ENCODE measurements at regions not wholly inside any gene's neighbourhood (a gene's known extent, or its start where the extent isn't known, plus 50 kb on each side); places are given as distances from the start of the nearest gene placed in this dataset.

- Histone ChIP-seq H3K9me3 (no peaks in the 10 kb centered on the region; the same call in 1 of the 2 replicates), H3K27me3 (replicated peaks; ENCODE audit: control insufficient read depth, insufficient read depth, low read length) (peaks cover 2% of the 10 kb centered on the region; the same call in 1 of the 2 replicates), H3K4me1 (no peaks in the 10 kb centered on the region), H3K36me3 (ENCODE audit: control insufficient read depth, insufficient read depth, low read length) (no peaks in the 10 kb centered on the region), H3K4me3 (ENCODE audit: low read depth, low read length) (no peak overlapping the region)
- CTCF ChIA-PET: no interaction called here
- no peaks in the 10 kb centered on the region for H3K4me1 Mint-ChIP-seq (ENCODE audit: low read depth, unreplicated experiment)
- H3K27ac Mint-ChIP-seq (ENCODE audit: unreplicated experiment): no peak overlapping the region
- TF ChIP-seq CTCF (IDR thresholded peaks at IDR 0.05; ENCODE audit: insufficient read depth in 1 of 2, low read depth in 1 of 2, low read length in 1 of 2, severe bottlenecking in 1 of 2, unreplicated experiment in 1 of 2): no peak
- H3K4me3 Mint-ChIP-seq (ENCODE audit: unreplicated experiment): no peak overlapping the region
- H3K27me3 Mint-ChIP-seq (ENCODE audit: insufficient read depth, unreplicated experiment): peaks cover 26% of the 10 kb centered on the region
- H3K36me3 Mint-ChIP-seq (ENCODE audit: insufficient read depth, unreplicated experiment): no peaks in the 10 kb centered on the region
- POLR2A ChIA-PET: no interaction called here
- intact Hi-C loops (cut with micrococcal nuclease; ENCODE audit: unreplicated experiment): no loop called here
- no peaks in the 10 kb centered on the region for H3K9me3 Mint-ChIP-seq (ENCODE audit: unreplicated experiment)
- DNase-seq: no peak
- BruUV-seq (replicated peaks): no TSS peak
Observed at GRCh38 chr2:175293776-175294175, 112.3 kb upstream of the ATP5MC3 start.

- Histone ChIP-seq H3K27me3 (replicated peaks; ENCODE audit: control insufficient read depth, insufficient read depth, low read length) (peaks cover 2% of the 10 kb centered on the region; the same call in 1 of the 2 replicates), H3K9me3 (no peaks in the 10 kb centered on the region; the same call in 1 of the 2 replicates), H3K4me3 (ENCODE audit: low read depth, low read length) (no peak overlapping the region), H3K36me3 (ENCODE audit: control insufficient read depth, insufficient read depth, low read length) (no peaks in the 10 kb centered on the region), H3K4me1 (no peaks in the 10 kb centered on the region)
- no peak overlapping the region for H3K4me3 Mint-ChIP-seq (ENCODE audit: unreplicated experiment)
- no TSS peak for BruUV-seq (replicated peaks)
- no peak for DNase-seq
- peaks cover 32% of the 10 kb centered on the region for H3K27me3 Mint-ChIP-seq (ENCODE audit: insufficient read depth, unreplicated experiment)
- no peak for TF ChIP-seq CTCF (IDR thresholded peaks at IDR 0.05; ENCODE audit: insufficient read depth in 1 of 2, low read depth in 1 of 2, low read length in 1 of 2, severe bottlenecking in 1 of 2, unreplicated experiment in 1 of 2)
- POLR2A ChIA-PET: no interaction called here
- H3K4me1 Mint-ChIP-seq (ENCODE audit: low read depth, unreplicated experiment): no peaks in the 10 kb centered on the region
- CTCF ChIA-PET: no interaction called here
- intact Hi-C loops (cut with micrococcal nuclease; ENCODE audit: unreplicated experiment): no loop called here
- H3K27ac Mint-ChIP-seq (ENCODE audit: unreplicated experiment): no peak overlapping the region
- H3K9me3 Mint-ChIP-seq (ENCODE audit: unreplicated experiment): no peaks in the 10 kb centered on the region
- H3K36me3 Mint-ChIP-seq (ENCODE audit: insufficient read depth, unreplicated experiment): no peaks in the 10 kb centered on the region
Observed at GRCh38 chr2:175293195-175293594, 111.7 kb upstream of the ATP5MC3 start.

- no peaks in the 10 kb centered on the region for H3K27me3 ChIP-seq (replicated peaks; ENCODE audit: control insufficient read depth, insufficient read depth, low read length)
- no peak overlapping the region for H3K4me3 ChIP-seq (ENCODE audit: low read depth, low read length)
- POLR2A ChIA-PET: no interaction called here
- peaks cover 12% of the 10 kb centered on the region for H3K27me3 Mint-ChIP-seq (ENCODE audit: insufficient read depth, unreplicated experiment)
- H3K36me3 ChIP-seq (ENCODE audit: control insufficient read depth, insufficient read depth, low read length): no peaks in the 10 kb centered on the region
- no peaks in the 10 kb centered on the region for H3K4me1 Mint-ChIP-seq (ENCODE audit: low read depth, unreplicated experiment)
- H3K4me3 Mint-ChIP-seq (ENCODE audit: unreplicated experiment): no peak overlapping the region
- CTCF ChIA-PET: interaction anchor here (0.6 to 2.2 kb wide), 2 partner anchors 79 to 1492 kb away, joined by 3 to 12 read pairs; no protein-coding TSS in a partner anchor
- H3K36me3 Mint-ChIP-seq (ENCODE audit: insufficient read depth, unreplicated experiment): no peaks in the 10 kb centered on the region
- BruUV-seq (replicated peaks): no TSS peak
- H3K9me3 Mint-ChIP-seq (ENCODE audit: unreplicated experiment): no peaks in the 10 kb centered on the region
- DNase-seq: no peak
- H3K27ac Mint-ChIP-seq (ENCODE audit: unreplicated experiment): no peak overlapping the region
- TF ChIP-seq CTCF (IDR thresholded peaks at IDR 0.05; ENCODE audit: insufficient read depth in 1 of 2, low read depth in 1 of 2, low read length in 1 of 2, severe bottlenecking in 1 of 2, unreplicated experiment in 1 of 2): no peak
- no peaks in the 10 kb centered on the region for H3K4me1 ChIP-seq
- intact Hi-C loops (cut with micrococcal nuclease; ENCODE audit: unreplicated experiment): loop anchor here (1.0 kb wide), 4 partner anchors 32 to 252 kb away; no protein-coding TSS in a partner anchor
- no peaks in the 10 kb centered on the region for H3K9me3 ChIP-seq
Observed at GRCh38 chr2:175282886-175283285, 101.4 kb upstream of the ATP5MC3 start.

All from Caco-2 (cell line).